OCI-LY7 (cell line): ENCODE measurements at regions not wholly inside any gene's neighbourhood (a gene's known extent, or its start where the extent isn't known, plus 50 kb on each side); places are given as distances from the start of the nearest gene placed in this dataset.

ENCODE experiments used
- BruUV-seq: library from RNA; stranded (reverse); fragments of 400-500 nt; replicated peaks from 2 replicates; lab custom pipeline; 2021; lab: Mats Ljungman, UMichigan
- CTCF ChIA-PET: fragments of 300-600 bp; sonication (Branson Sonifier 250); formaldehyde crosslinking; loops from one replicate; lab custom pipeline; 2022; ENCODE audit warnings: antibody characterized with exemption; ENCODE audit not compliant: unreplicated experiment; lab: Charles Lee
- POLR2A ChIA-PET: fragments of 300-600 bp; sonication (Branson Sonifier 250); formaldehyde crosslinking; loops from one replicate; lab custom pipeline; 2022; ENCODE audit warnings: antibody characterized with exemption; lab: Charles Lee
- DNase-seq: peaks from one replicate; pipeline ENCODE4 v3.0.0-alpha.2; 2015; ENCODE audit warnings: low spot score
- H2AFZ ChIP-seq: fragments of 200-600 bp; sonication (generic), shearing (Covaris generic); 2 replicates; pipeline ENCODE4 v1.6.1; 2014; ENCODE audit warnings: mild to moderate bottlenecking, antibody characterized with exemption, low read length, moderate library complexity
- H3K27ac ChIP-seq: fragments of 200-600 bp; sonication (generic); 2 replicates; pipeline ENCODE4 v1.5.1; 2014; ENCODE audit warnings: mixed run types, low read depth, mild to moderate bottlenecking, moderate library complexity, low read length, inconsistent platforms; ENCODE audit not compliant: poor library complexity, severe bottlenecking
- H3K36me3 ChIP-seq: fragments of 200-600 bp; sonication (generic); 2 replicates; pipeline ENCODE4 v1.6.1; 2014; ENCODE audit warnings: mild to moderate bottlenecking, antibody characterized with exemption, low read length, moderate library complexity, mixed read lengths; ENCODE audit not compliant: insufficient read depth
- H3K4me1 ChIP-seq: fragments of 200-600 bp; sonication (generic); 2 replicates; pipeline ENCODE4 v1.5.1; 2014; ENCODE audit warnings: mild to moderate bottlenecking, low read length; ENCODE audit not compliant: insufficient read depth, poor library complexity, severe bottlenecking
- H3K4me2 ChIP-seq: fragments of 200-600 bp; sonication (generic); 2 replicates; pipeline ENCODE4 v1.6.1; 2014; ENCODE audit warnings: mild to moderate bottlenecking, low read length
- H3K4me3 ChIP-seq: fragments of 200-600 bp; sonication (generic); 2 replicates; pipeline ENCODE4 v1.5.1; 2014; ENCODE audit warnings: mild to moderate bottlenecking, low read depth, low read length; ENCODE audit not compliant: poor library complexity, severe bottlenecking
- H3K79me2 ChIP-seq: fragments of 200-600 bp; sonication (generic); 2 replicates; pipeline ENCODE4 v1.6.1; 2016; ENCODE audit warnings: low read depth, mild to moderate bottlenecking, low read length, moderate library complexity, mixed read lengths; ENCODE audit not compliant: insufficient read depth
- H3K9me2 ChIP-seq: fragments of 200-600 bp; sonication (generic); 2 replicates; pipeline ENCODE4 v1.6.1; 2016; ENCODE audit warnings: mild to moderate bottlenecking, low read length, mixed read lengths; ENCODE audit not compliant: insufficient read depth
- H3K9me3 ChIP-seq: fragments of 200-600 bp; sonication (generic); 2 replicates; pipeline ENCODE4 v1.6.1; 2014; ENCODE audit warnings: mild to moderate bottlenecking, mixed run types, low read length, mixed read lengths
- H4K20me1 ChIP-seq: fragments of 200-600 bp; sonication (generic); 2 replicates; pipeline ENCODE4 v1.6.1; 2014; ENCODE audit warnings: mild to moderate bottlenecking, antibody characterized with exemption, low read length, moderate library complexity, mixed read lengths; ENCODE audit not compliant: insufficient read depth
- CTCF ChIP-seq: fragments of 200-600 bp; sonication (generic); conservative IDR thresholded peaks from 2 replicates; pipeline ENCODE4 v1.5.1; 2014; ENCODE audit warnings: mild to moderate bottlenecking, antibody characterized with exemption, low read length, moderate library complexity, mixed read lengths
- EZH2phosphoT487 ChIP-seq: fragments of 200-600 bp; sonication (generic); IDR thresholded peaks from 2 replicates; pipeline ENCODE4 v1.6.1; 2018; ENCODE audit warnings: low read depth, borderline replicate concordance, mild to moderate bottlenecking, mixed run types, antibody characterized with exemption, low read length, moderate library complexity, mixed read lengths
- intact Hi-C: fragments of 100-400 bp; cut with micrococcal nuclease; formaldehyde crosslinking; loops from one replicate; pipeline ENCODE4 v1.10.0; 2022; ENCODE audit not compliant: unreplicated experiment

- DNase-seq: no peak
- intact Hi-C loops: no loop called here
- ChIA-PET POLR2A (interaction anchor here (0.6 to 1.5 kb wide), 4 partner anchors 11 to 37 kb away, joined by 3 to 4 read pairs (median 3); no protein-coding TSS in a partner anchor), CTCF (no interaction called here)
- no peak overlapping the region for H3K4me2 ChIP-seq
- H3K9me2 ChIP-seq: no peaks in the 10 kb centered on the region
- no peak overlapping the region for H2AFZ ChIP-seq
- H3K9me3 ChIP-seq: no peaks in the 10 kb centered on the region
- H3K36me3 ChIP-seq: no peaks in the 10 kb centered on the region
- no peaks in the 10 kb centered on the region for H4K20me1 ChIP-seq
- H3K27ac ChIP-seq: no peak overlapping the region
- no peak overlapping the region for H3K4me3 ChIP-seq
- no peaks in the 10 kb centered on the region for H3K79me2 ChIP-seq
- TF ChIP-seq CTCF (no peak), EZH2phosphoT487 (no peak)
- H3K4me1 ChIP-seq: no peaks in the 10 kb centered on the region
- BruUV-seq: no TSS peak
Observed at GRCh38 chr5:56633950-56634349, 181.4 kb upstream of the MAP3K1 start.

- TF ChIP-seq EZH2phosphoT487 (no peak), CTCF (no peak)
- BruUV-seq: no TSS peak
- Histone ChIP-seq H3K4me3 (no peak overlapping the region), H3K27ac (no peak overlapping the region), H3K4me2 (no peak overlapping the region), H3K4me1 (no peaks in the 10 kb centered on the region), H4K20me1 (no peaks in the 10 kb centered on the region), H3K9me2 (no peaks in the 10 kb centered on the region), H3K36me3 (no peaks in the 10 kb centered on the region), H3K79me2 (no peaks in the 10 kb centered on the region), H3K9me3 (peaks cover 7% of the 10 kb centered on the region; the same call in 1 of the 2 replicates), H2AFZ (no peak overlapping the region)
- ChIA-PET CTCF (no interaction called here), POLR2A (interaction anchor here (0.7 to 0.9 kb wide), 2 partner anchors 26 to 68 kb away, joined by 3 to 4 read pairs; no protein-coding TSS in a partner anchor)
- no peak for DNase-seq
- intact Hi-C loops: no loop called here
Observed at GRCh38 chr5:56632939-56633338, 182.4 kb upstream of the MAP3K1 start.

DNA sequence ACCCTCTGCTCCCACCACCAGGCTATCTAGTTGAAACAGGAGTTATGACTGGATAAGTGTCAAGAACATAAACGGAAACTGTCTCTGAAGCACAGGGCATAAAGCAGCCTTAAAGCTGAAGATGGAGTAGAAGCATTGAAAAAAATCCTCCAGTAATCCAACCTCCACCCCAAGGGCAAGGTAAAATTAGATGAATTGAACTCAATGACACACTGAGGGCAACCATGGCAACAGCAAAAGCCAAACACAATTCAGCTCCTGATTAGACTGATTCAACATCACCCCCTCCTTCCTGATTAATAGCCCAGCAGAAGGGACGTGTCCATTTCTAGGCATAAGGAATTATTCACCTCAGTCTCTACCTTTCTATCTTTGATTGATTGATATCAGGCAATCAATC is 183.2 kb upstream of the MAP3K1 start:
- H3K4me2 ChIP-seq: no peak overlapping the region
- intact Hi-C loops: no loop called here
- H3K4me3 ChIP-seq: no peak overlapping the region
- H3K36me3 ChIP-seq: no peaks in the 10 kb centered on the region
- ChIA-PET CTCF (no interaction called here), POLR2A (no interaction called here)
- H3K9me3 ChIP-seq: peaks cover 12% of the 10 kb centered on the region; the same call in 1 of the 2 replicates
- no peaks in the 10 kb centered on the region for H3K4me1 ChIP-seq
- no peak for DNase-seq
- H4K20me1 ChIP-seq: no peaks in the 10 kb centered on the region
- H3K27ac ChIP-seq: no peak overlapping the region
- no TSS peak for BruUV-seq
- no peaks in the 10 kb centered on the region for H3K9me2 ChIP-seq
- TF ChIP-seq CTCF: no peak
- no peak for TF ChIP-seq EZH2phosphoT487
- H3K79me2 ChIP-seq: no peaks in the 10 kb centered on the region
- no peak overlapping the region for H2AFZ ChIP-seq
